ENCODE measurements at regions not wholly inside any gene's neighbourhood (a gene's known extent, or its start where the extent isn't known, plus 50 kb on each side); places are given as distances from the start of the nearest gene placed in this dataset.

DNA sequence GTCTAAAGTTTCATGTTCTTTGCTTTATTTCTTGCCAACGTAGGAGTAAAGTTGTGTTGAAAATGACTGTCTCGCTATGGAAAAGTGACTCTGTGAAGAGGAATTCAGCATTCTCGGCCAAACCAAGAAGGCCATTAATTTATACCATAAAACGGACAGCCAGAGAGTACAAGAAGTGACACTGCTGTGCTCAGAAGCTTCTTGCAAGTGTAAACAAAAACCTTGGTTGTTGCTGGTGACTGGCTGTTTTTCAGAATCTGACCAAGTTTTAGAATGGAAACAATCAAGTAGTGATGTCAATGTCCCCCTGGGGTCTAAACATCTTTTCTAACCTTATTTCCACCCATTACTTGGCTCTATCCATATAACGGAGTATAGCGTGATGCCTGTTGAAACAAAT is 201.9 kb downstream of the INHBA start:
- Histone ChIP-seq H3K4me1 (ENCODE audit: insufficient read depth) (no peaks in the 10 kb centered on the region), H3K4me3 (no peak overlapping the region), H3K27ac (no peak overlapping the region), H3K36me3 (no peaks in the 10 kb centered on the region), H3K27me3 (no peaks in the 10 kb centered on the region), H3K9me3 (no peaks in the 10 kb centered on the region)
- no peak for TF ChIP-seq EP300 (IDR thresholded peaks at IDR 0.05)
- no peak for TF ChIP-seq POLR2A (IDR thresholded peaks at IDR 0.05)
- TF ChIP-seq CTCF (IDR thresholded peaks at IDR 0.05), result no peak
- intact Hi-C loops (cut with DNase I), result no loop called here
- no peak for DNase-seq
- 91 to 97% (median 94%) methylated on average over 6 of the region's 6 CpGs for WGBS, 3 donors

GRCh38 chr7:41492603-41493002 is 210.3 kb downstream of the INHBA start:
- H3K27me3 ChIP-seq, result no peaks in the 10 kb centered on the region
- no peak overlapping the region for H3K4me3 ChIP-seq
- no peaks in the 10 kb centered on the region for H3K36me3 ChIP-seq
- H3K9me3 ChIP-seq, result no peaks in the 10 kb centered on the region
- H3K4me1 ChIP-seq (ENCODE audit: insufficient read depth), result peaks cover 5% of the 10 kb centered on the region
- no peak for DNase-seq
- intact Hi-C loops (cut with DNase I), result no loop called here
- no peak overlapping the region for H3K27ac ChIP-seq
- TF ChIP-seq CTCF (IDR thresholded peaks at IDR 0.05) (no peak), POLR2A (IDR thresholded peaks at IDR 0.05) (no peak), EP300 (IDR thresholded peaks at IDR 0.05) (no peak)
- WGBS, 3 donors, result 45 to 54% (median 53%) methylated on average over 4 of the region's 4 CpGs

DNA sequence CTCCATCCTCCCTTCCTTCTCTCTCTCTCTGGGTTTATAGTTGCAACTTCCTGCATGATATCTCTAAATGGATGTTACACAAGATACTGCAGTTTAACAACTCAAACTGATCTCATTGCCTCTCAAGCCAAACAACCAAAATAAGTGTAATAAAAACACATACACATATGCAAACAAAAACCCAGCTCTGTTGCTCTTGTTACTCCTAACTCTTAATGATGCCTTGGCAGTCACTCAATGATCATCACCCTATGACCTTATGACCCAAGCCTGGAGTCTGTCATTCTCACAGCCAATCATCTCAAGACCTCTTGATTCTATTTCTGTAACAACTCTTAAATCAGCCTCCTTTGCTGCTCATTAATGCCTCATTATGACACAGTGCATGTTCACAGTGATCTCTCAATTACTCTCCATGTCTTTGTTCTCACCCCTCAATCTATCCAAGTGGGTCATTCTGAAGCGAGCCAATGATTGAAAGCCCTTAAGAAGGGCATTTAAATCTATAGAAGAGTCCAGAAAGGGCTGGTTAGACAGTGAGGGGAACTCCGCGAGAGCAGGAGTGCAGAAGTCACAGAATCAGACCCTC is 210.9 kb downstream of the INHBA start:
- Histone ChIP-seq H3K36me3 (no peaks in the 10 kb centered on the region), H3K27me3 (no peaks in the 10 kb centered on the region), H3K4me1 (ENCODE audit: insufficient read depth) (peaks cover 5% of the 10 kb centered on the region), H3K4me3 (no peak overlapping the region), H3K27ac (no peak overlapping the region), H3K9me3 (no peaks in the 10 kb centered on the region)
- TF ChIP-seq EP300 (IDR thresholded peaks at IDR 0.05) (no peak), CTCF (IDR thresholded peaks at IDR 0.05) (no peak), POLR2A (IDR thresholded peaks at IDR 0.05) (no peak)
- intact Hi-C loops (cut with DNase I), result no loop called here
- 53 to 63% (median 57%) methylated on average over 3 of the region's 3 CpGs for WGBS, 3 donors
- DNase-seq, result no peak

- DNase-seq, result no peak
- no peak overlapping the region for H3K27ac ChIP-seq
- intact Hi-C loops (cut with DNase I), result no loop called here
- no peaks in the 10 kb centered on the region for H3K27me3 ChIP-seq
- no peak for TF ChIP-seq CTCF (IDR thresholded peaks at IDR 0.05)
- TF ChIP-seq POLR2A (IDR thresholded peaks at IDR 0.05), result no peak
- no peak for TF ChIP-seq EP300 (IDR thresholded peaks at IDR 0.05)
- 29 to 35% (median 31%) methylated on average over 5 of the region's 5 CpGs for WGBS, 3 donors
- no peaks in the 10 kb centered on the region for H3K9me3 ChIP-seq
- no peaks in the 10 kb centered on the region for H3K36me3 ChIP-seq
- no peak overlapping the region for H3K4me3 ChIP-seq
- H3K4me1 ChIP-seq (ENCODE audit: insufficient read depth), result peaks cover 5% of the 10 kb centered on the region
These were observed 211.6 kb downstream of the INHBA start for GRCh38 chr7:41491308-41491707.
